ENCODE measurements at regions not wholly inside any gene's neighbourhood (a gene's known extent, or its start where the extent isn't known, plus 50 kb on each side); places are given as distances from the start of the nearest gene placed in this dataset.

GRCh38 chr6:1513215-1513780 lies 96.4 kb upstream of the FOXC1 start:
- ATAC-seq (replicated peaks) (no peak), DNase-seq (no peak)
- Mint-ChIP-seq H3K4me3 (no peak overlapping the region), H3K36me3 (ENCODE audit: insufficient read depth) (no peaks in the 10 kb centered on the region), H3K27ac (no peak overlapping the region), H3K4me1 (ENCODE audit: low read depth in 2 of 2) (no peaks in the 10 kb centered on the region), H3K27me3 (peaks cover 30 to 35% of the 10 kb centered on the region in 2 donors), H3K9me3 (peaks cover 0 to 1% of the 10 kb centered on the region in 2 donors)

DNA sequence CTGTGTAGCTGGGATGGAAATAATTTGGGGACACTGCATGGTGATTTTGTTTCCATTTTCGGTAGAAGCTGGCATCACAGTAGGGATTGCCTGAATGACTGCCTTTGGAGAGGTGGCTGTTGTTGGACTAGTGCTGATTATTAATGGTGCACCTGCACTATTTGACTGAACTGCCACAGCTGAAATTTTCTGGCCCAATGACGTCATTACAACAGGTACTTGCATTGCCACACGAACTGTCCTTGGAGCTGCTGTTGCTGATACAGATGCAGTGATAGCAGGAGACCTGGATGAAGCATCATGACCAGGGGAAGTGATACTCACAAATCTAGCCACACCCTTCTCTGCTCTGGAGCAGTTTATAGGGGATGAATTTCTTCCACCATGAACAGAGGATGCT lies 95.6 kb upstream of the FOXC1 start:
- peaks cover 27 to 34% of the 10 kb centered on the region in 2 donors for H3K27me3 Mint-ChIP-seq

GRCh38 chr6:1515280-1515679 lies 94.4 kb upstream of the FOXC1 start:
- H3K9me3 Mint-ChIP-seq, result no peaks in the 10 kb centered on the region
- peaks cover 15 to 24% of the 10 kb centered on the region in 2 donors for H3K27me3 Mint-ChIP-seq
- no peak overlapping the region for H3K4me3 Mint-ChIP-seq
- H3K27ac Mint-ChIP-seq, result no peak overlapping the region
- no peaks in the 10 kb centered on the region for H3K36me3 Mint-ChIP-seq (ENCODE audit: insufficient read depth)
- DNase-seq, result no peak
- no peak for ATAC-seq (replicated peaks)
- H3K4me1 Mint-ChIP-seq (ENCODE audit: low read depth in 2 of 2), result no peaks in the 10 kb centered on the region

More for the DNA sequence above, 95.6 kb upstream of the FOXC1 start:
- Mint-ChIP-seq H3K4me3 (no peak overlapping the region), H3K27ac (no peak overlapping the region), H3K4me1 (ENCODE audit: low read depth in 2 of 2) (no peaks in the 10 kb centered on the region), H3K36me3 (ENCODE audit: insufficient read depth) (no peaks in the 10 kb centered on the region), H3K9me3 (peaks cover 0 to 1% of the 10 kb centered on the region in 2 donors)
- ATAC-seq (replicated peaks) (no peak), DNase-seq (no peak)

DNA sequence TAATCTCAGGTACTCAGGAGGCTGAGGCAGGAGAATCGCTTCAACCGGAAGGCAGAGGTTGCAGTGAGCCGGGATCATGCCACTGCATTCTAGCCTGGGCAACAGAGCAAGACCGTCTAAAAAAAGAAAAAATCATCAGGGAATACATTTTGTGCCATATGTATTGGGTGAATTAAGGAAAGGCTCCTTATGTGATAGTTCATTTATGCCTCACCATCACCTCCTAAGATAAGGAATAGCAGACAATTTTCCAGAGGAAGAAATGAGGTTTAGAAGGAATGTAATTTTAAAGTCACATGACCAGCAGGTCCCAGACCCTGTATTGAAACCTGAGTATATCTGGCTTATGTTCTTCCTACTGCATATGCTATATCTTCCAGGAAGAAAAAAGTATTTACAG lies 93.9 kb upstream of the FOXC1 start:
- no peaks in the 10 kb centered on the region for H3K4me1 Mint-ChIP-seq (ENCODE audit: low read depth in 2 of 2)
- no peaks in the 10 kb centered on the region for H3K9me3 Mint-ChIP-seq
- no peak for DNase-seq
- H3K27ac Mint-ChIP-seq, result no peak overlapping the region
- no peak for ATAC-seq (replicated peaks)
- no peaks in the 10 kb centered on the region for H3K36me3 Mint-ChIP-seq (ENCODE audit: insufficient read depth)
- H3K27me3 Mint-ChIP-seq, result peaks cover 14 to 22% of the 10 kb centered on the region in 2 donors
- H3K4me3 Mint-ChIP-seq, result no peak overlapping the region

GRCh38 chr6:1516742-1517520 lies 92.8 kb upstream of the FOXC1 start:
- peaks cover 7 to 11% of the 10 kb centered on the region in 2 donors for H3K27me3 Mint-ChIP-seq
- no peak overlapping the region for H3K4me3 Mint-ChIP-seq
- DNase-seq (no peak), ATAC-seq (replicated peaks) (no peak)
- no peaks in the 10 kb centered on the region for H3K9me3 Mint-ChIP-seq
- H3K4me1 Mint-ChIP-seq (ENCODE audit: low read depth in 2 of 2), result no peaks in the 10 kb centered on the region
- H3K27ac Mint-ChIP-seq, result no peak overlapping the region
- H3K36me3 Mint-ChIP-seq (ENCODE audit: insufficient read depth), result no peaks in the 10 kb centered on the region

DNA sequence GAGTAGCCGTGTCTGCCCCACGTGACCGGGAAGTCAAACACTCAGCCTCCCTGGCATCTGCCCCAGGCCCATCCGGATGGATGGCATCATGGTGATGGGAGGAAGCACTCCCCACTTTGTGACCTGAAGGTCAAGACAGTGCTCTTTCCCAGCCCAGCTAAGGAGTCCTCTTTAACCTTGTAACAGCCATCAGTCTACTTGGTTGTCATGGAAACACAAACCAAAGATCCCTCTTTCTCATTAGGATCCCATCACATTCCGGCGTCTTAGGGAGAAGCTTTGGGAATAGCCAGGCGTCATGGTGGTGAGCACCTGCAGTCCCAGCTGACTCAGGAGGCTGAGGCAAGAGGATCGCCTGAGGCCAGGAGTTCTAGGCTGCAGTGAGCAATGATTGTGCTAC lies 90.9 kb upstream of the FOXC1 start:
- ATAC-seq (replicated peaks) (no peak), DNase-seq (no peak)
- H3K9me3 Mint-ChIP-seq, result no peaks in the 10 kb centered on the region
- H3K36me3 Mint-ChIP-seq (ENCODE audit: insufficient read depth), result no peaks in the 10 kb centered on the region
- peaks cover under 1 to 2% of the 10 kb centered on the region in 2 donors for H3K4me1 Mint-ChIP-seq (ENCODE audit: low read depth in 2 of 2)
- H3K4me3 Mint-ChIP-seq, result no peak overlapping the region
- H3K27ac Mint-ChIP-seq, result no peak overlapping the region
- H3K27me3 Mint-ChIP-seq, result peaks cover 14 to 23% of the 10 kb centered on the region in 2 donors

DNA sequence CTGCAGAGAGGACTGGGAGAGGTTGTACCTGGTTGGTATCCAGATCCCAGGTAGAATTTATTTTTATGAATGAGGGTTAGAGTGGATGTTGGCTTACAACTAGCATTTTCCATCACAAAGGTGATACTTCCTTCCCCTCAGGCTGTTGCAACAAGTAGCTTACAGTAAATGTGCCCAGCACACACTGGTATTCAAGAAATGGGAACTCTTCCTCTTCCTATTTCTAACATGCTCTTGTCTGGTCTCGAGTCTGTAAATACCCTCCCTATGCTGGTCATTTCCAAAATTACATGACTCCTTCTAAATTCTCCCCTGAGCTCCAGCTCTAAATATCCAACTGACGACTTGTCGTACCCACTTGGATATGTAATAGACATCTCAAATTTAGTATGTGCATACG lies 90.1 kb upstream of the FOXC1 start:
- DNase-seq (no peak), ATAC-seq (replicated peaks) (no peak)
- Mint-ChIP-seq H3K4me3 (no peak overlapping the region), H3K36me3 (ENCODE audit: insufficient read depth) (peaks cover 6% of the 10 kb centered on the region), H3K27me3 (peaks cover 12 to 23% of the 10 kb centered on the region in 2 donors), H3K27ac (no peak overlapping the region), H3K4me1 (ENCODE audit: low read depth in 2 of 2) (peaks cover 7 to 8% of the 10 kb centered on the region in 2 donors), H3K9me3 (no peaks in the 10 kb centered on the region)

DNA sequence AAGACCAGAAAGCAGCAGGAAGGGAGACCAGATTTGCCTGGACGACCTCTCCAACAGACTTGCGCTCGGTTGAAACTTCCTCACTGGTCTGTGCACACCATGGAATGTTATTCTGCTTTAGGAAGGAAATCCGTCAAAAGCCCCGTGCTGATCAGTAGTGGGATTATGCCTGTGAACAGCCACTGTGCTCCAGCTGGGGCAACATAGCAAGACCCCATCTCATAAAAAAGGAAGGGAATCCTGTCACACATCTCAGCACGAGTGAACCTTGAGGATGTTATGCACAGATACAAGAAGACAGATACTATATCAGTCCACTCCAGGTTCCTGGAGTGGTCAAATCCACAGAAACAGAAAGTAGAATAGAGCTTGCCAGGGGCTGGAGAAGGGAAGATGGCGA lies 86.9 kb upstream of the FOXC1 start:
- Mint-ChIP-seq H3K9me3 (no peaks in the 10 kb centered on the region), H3K27ac (no peak overlapping the region), H3K4me3 (no peak overlapping the region)

DNA sequence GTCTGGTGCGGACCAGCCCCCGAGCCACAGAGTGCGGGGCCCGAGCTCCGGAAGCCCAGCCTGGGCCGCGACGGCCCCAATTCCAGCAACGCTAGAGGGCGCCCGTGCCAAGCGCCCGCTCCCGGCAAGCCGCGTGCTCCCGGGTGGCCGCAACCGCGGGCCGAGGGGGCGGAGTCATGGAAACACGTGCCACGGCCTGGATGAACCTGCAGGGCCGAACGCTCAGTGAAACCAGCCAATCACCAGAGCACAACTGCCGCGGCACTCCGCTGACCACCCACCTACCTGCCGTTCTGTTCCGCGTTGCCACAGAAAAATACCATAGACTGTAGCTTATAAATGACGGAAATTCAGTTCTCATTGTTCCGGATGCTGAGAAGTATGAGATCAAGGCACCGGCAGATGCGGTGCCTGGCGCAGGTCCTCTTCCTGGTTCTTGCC lies 85.7 kb upstream of the FOXC1 start:
- H3K4me3 Mint-ChIP-seq, result peak overlapping the region; percentile 78 to 79
- peak; percentile 86 for ATAC-seq (replicated peaks)
- peaks cover 7% of the 10 kb centered on the region for H3K36me3 Mint-ChIP-seq (ENCODE audit: insufficient read depth)
- peaks cover 31 to 32% of the 10 kb centered on the region in 2 donors for H3K4me1 Mint-ChIP-seq (ENCODE audit: low read depth in 2 of 2)
- no peaks in the 10 kb centered on the region for H3K9me3 Mint-ChIP-seq
- H3K27me3 Mint-ChIP-seq, result peaks cover 7 to 12% of the 10 kb centered on the region in 2 donors
- H3K27ac Mint-ChIP-seq, result peak overlapping the region; percentile 84 to 85
- DNase-seq, result peak; percentile 68 to 74 (median 69)

More for the DNA sequence above, 86.9 kb upstream of the FOXC1 start:
- peaks cover 7% of the 10 kb centered on the region for H3K36me3 Mint-ChIP-seq (ENCODE audit: insufficient read depth)
- H3K4me1 Mint-ChIP-seq (ENCODE audit: low read depth in 2 of 2), result peaks cover 25 to 29% of the 10 kb centered on the region in 2 donors
- ATAC-seq (replicated peaks), result no peak
- no peak for DNase-seq
- H3K27me3 Mint-ChIP-seq, result peaks cover 7 to 23% of the 10 kb centered on the region in 2 donors

DNA sequence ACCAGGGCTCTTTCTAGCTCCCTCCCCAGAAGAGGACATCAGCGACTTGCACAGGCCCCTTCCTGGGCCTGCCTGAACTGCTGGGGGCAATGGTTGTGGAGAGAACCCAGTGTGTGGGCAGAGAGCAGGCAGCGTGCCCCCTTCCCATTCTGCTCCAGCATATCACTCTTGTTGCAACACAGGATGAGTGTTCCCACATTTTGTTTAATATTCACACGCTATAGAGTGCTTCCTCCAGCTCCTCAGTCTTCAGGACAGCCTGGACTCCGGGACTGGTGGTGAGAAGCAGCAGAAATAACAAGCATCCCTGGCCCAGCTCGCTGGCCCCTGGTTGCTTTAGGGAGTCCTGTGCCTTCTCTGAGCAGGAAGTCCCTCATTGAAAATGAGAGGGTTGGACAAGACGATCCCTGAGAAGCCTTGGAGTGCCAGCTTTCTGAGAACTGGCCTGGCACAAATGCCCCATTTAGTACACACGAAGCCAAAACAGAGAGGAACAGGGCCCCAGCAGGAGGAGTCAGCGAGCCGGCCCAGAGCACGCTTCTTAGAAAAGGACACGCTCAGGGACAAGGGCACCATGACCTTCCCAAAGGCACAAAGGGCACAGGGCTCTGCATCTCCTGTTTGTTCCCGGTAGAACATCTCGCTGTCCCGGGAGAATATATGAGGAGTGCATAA lies 84.2 kb upstream of the FOXC1 start:
- H3K27me3 Mint-ChIP-seq, result peaks cover 7 to 12% of the 10 kb centered on the region in 2 donors
- no peak for ATAC-seq (replicated peaks)

DNA sequence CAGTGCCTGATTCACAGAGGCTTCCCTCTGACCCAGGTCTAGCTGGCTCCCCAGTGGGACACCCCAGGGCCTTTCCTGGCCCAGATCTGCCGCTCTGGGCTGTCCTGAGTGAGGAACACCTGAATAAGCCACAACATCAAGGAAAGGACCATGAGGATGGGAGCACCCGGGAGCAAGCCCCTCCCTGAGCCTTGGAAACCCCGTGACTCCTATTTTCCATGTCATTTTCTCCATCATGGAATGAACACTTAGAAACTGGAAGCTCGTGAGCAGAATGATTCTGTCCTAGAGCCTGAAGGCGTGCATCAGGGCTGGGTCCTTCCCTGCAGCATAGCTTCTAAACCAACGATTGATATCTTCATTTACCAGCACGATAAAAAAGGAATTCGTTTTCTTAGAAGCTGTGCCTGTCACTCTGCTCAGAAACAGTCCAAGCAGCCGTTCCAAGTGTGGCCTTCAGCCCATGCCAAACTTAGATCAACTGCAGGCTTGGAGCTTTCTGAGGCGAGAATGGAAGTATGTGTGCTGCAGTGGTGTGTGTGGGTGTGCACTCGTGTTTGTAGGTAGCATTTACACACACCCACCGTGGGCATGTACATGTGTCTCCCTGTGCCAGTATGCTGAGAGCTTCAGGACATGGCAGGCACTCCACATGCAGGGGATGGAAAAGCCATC lies 83.2 kb upstream of the FOXC1 start:
- peak overlapping the region; percentile 58 to 73 for H3K27ac Mint-ChIP-seq
- ATAC-seq (replicated peaks) (no peak), DNase-seq (no peak)
- H3K36me3 Mint-ChIP-seq (ENCODE audit: insufficient read depth), result peaks cover 10% of the 10 kb centered on the region
- peaks cover 37 to 40% of the 10 kb centered on the region in 2 donors for H3K4me1 Mint-ChIP-seq (ENCODE audit: low read depth in 2 of 2)
- H3K27me3 Mint-ChIP-seq, result peaks cover 7 to 12% of the 10 kb centered on the region in 2 donors
- no peaks in the 10 kb centered on the region for H3K9me3 Mint-ChIP-seq
- H3K4me3 Mint-ChIP-seq, result peak overlapping the region; percentile 41 to 46

More for the DNA sequence above, 84.2 kb upstream of the FOXC1 start:
- DNase-seq, result no peak
- Mint-ChIP-seq H3K36me3 (ENCODE audit: insufficient read depth) (peaks cover 10% of the 10 kb centered on the region), H3K9me3 (no peaks in the 10 kb centered on the region), H3K4me3 (peak overlapping the region in 1 of 2 donors; percentile 41), H3K27ac (peak overlapping the region in 1 of 2 donors; percentile 46), H3K4me1 (ENCODE audit: low read depth in 2 of 2) (peaks cover 37 to 40% of the 10 kb centered on the region in 2 donors)

GRCh38 chr6:1527073-1527457 lies 82.7 kb upstream of the FOXC1 start:
- peak overlapping the region; percentile 54 to 73 for H3K27ac Mint-ChIP-seq
- H3K9me3 Mint-ChIP-seq, result no peaks in the 10 kb centered on the region
- H3K27me3 Mint-ChIP-seq, result peaks cover 7 to 12% of the 10 kb centered on the region in 2 donors
- DNase-seq, result peak in 1 of 3 experiments; percentile 27
- H3K4me3 Mint-ChIP-seq, result peak overlapping the region; percentile 41 to 46
- H3K4me1 Mint-ChIP-seq (ENCODE audit: low read depth in 2 of 2), result peaks cover 37 to 40% of the 10 kb centered on the region in 2 donors
- ATAC-seq (replicated peaks), result peak; percentile 62
- peaks cover 10% of the 10 kb centered on the region for H3K36me3 Mint-ChIP-seq (ENCODE audit: insufficient read depth)

- Mint-ChIP-seq H3K27me3 (no peaks in the 10 kb centered on the region), H3K4me3 (peak overlapping the region in 1 of 2 donors; percentile 58), H3K36me3 (ENCODE audit: insufficient read depth) (peaks cover 2% of the 10 kb centered on the region), H3K9me3 (no peaks in the 10 kb centered on the region), H3K4me1 (ENCODE audit: low read depth in 2 of 2) (peaks cover 18 to 20% of the 10 kb centered on the region in 2 donors), H3K27ac (peak overlapping the region in 1 of 2 donors; percentile 19)
- DNase-seq, result no peak
- ATAC-seq (replicated peaks), result peak; percentile 92
Observed at GRCh38 chr6:1535295-1535694, 74.4 kb upstream of the FOXC1 start.

All from effector memory CD8-positive, alpha-beta T cell (primary cell).